ENCODE measurements at regions not wholly inside any gene's neighbourhood (a gene's known extent, or its start where the extent isn't known, plus 50 kb on each side); places are given as distances from the start of the nearest gene placed in this dataset.
"Not testable (repeated sequence)": the region's sequence is repeated elsewhere in the genome, so short reads cannot be mapped to it uniquely, and the experiment has no call there.

- Mint-ChIP-seq H3K4me1 (ENCODE audit: low read depth, unreplicated experiment) (no peaks in the 10 kb centered on the region), H3K9me3 (ENCODE audit: unreplicated experiment) (peaks cover 8% of the 10 kb centered on the region), H3K36me3 (ENCODE audit: low read depth, unreplicated experiment) (no peaks in the 10 kb centered on the region), H3K4me3 (ENCODE audit: unreplicated experiment) (no peak overlapping the region), H3K27me3 (ENCODE audit: low read depth, unreplicated experiment) (peaks cover 58% of the 10 kb centered on the region), H3K27ac (ENCODE audit: unreplicated experiment) (no peak overlapping the region)
- no peaks in the 10 kb centered on the region for H3K79me2 ChIP-seq (ENCODE audit: insufficient read depth, low read length)
- H3K36me3 ChIP-seq (ENCODE audit: insufficient read depth, low read length): no peaks in the 10 kb centered on the region
- peaks cover 2% of the 10 kb centered on the region for H3K9me3 ChIP-seq (ENCODE audit: insufficient read depth, low read depth, low read length)
- H3K4me3 ChIP-seq (ENCODE audit: insufficient read depth, low read depth, low read length): no peak overlapping the region
- H2AFZ ChIP-seq (ENCODE audit: low read depth, low read length): no peak overlapping the region
- H3K27me3 ChIP-seq (ENCODE audit: insufficient read depth, low read length): no peaks in the 10 kb centered on the region
- DNase-seq (ENCODE audit: low read depth): no peak
- H3K27ac ChIP-seq (ENCODE audit: low read depth, low read length): no peak overlapping the region
- no peak for TF ChIP-seq EZH2 (IDR thresholded peaks at IDR 0.05; ENCODE audit: insufficient read depth, low read length)
- TF ChIP-seq CTCF (IDR thresholded peaks at IDR 0.05; ENCODE audit: insufficient read depth, low read depth, low read length): no peak
- no peak overlapping the region for H3K9ac ChIP-seq (ENCODE audit: low read length)
- no peaks in the 10 kb centered on the region for H4K20me1 ChIP-seq (ENCODE audit: insufficient read depth, low read length)
- no peak overlapping the region for H3K4me2 ChIP-seq (ENCODE audit: low read length)
- H3K4me1 ChIP-seq (ENCODE audit: insufficient read depth, low read length): no peaks in the 10 kb centered on the region
- FAIRE-seq: no peak
These were observed 117.6 kb downstream of the TEX29 start for GRCh38 chr13:111437856-111438547.

DNA sequence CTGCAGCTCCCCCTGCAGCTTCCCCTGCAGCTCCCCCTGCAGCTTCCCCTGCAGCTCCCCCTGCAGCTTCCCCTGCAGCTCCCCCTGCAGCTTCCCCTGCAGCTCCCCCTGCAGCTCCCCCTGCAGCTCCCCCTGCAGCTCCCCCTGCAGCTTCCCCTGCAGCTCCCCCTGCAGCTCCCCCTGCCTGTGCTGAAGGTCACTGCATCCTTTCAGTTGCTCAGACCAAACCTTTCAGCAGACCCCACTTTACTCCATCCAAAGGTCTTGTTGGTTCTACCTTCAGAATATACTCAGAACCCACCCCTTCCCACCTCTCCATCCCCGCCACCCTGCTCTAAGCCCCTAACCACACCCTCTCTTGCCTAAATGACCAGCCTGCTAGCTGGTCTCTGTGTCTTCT, 120.0 kb downstream of the TEX29 start:
- not testable (repeated sequence) for H3K4me1 ChIP-seq (ENCODE audit: insufficient read depth, low read length); H3K4me3 ChIP-seq (ENCODE audit: insufficient read depth, low read depth, low read length); H4K20me1 ChIP-seq (ENCODE audit: insufficient read depth, low read length); DNase-seq (ENCODE audit: low read depth); H2AFZ ChIP-seq (ENCODE audit: low read depth, low read length); H3K27me3 ChIP-seq (ENCODE audit: insufficient read depth, low read length); H3K36me3 Mint-ChIP-seq (ENCODE audit: low read depth, unreplicated experiment); H3K4me3 Mint-ChIP-seq (ENCODE audit: unreplicated experiment); H3K4me1 Mint-ChIP-seq (ENCODE audit: low read depth, unreplicated experiment); H3K9me3 Mint-ChIP-seq (ENCODE audit: unreplicated experiment); FAIRE-seq; H3K36me3 ChIP-seq (ENCODE audit: insufficient read depth, low read length); H3K79me2 ChIP-seq (ENCODE audit: insufficient read depth, low read length); H3K9ac ChIP-seq (ENCODE audit: low read length); H3K4me2 ChIP-seq (ENCODE audit: low read length); H3K9me3 ChIP-seq (ENCODE audit: insufficient read depth, low read depth, low read length); H3K27ac Mint-ChIP-seq (ENCODE audit: unreplicated experiment); H3K27ac ChIP-seq (ENCODE audit: low read depth, low read length)
- H3K27me3 Mint-ChIP-seq (ENCODE audit: low read depth, unreplicated experiment): peaks cover 40% of the 10 kb centered on the region

- DNase-seq (ENCODE audit: low read depth): no peak
- Mint-ChIP-seq H3K27ac (ENCODE audit: unreplicated experiment) (no peak overlapping the region), H3K4me1 (ENCODE audit: low read depth, unreplicated experiment) (no peaks in the 10 kb centered on the region), H3K9me3 (ENCODE audit: unreplicated experiment) (peaks cover 15% of the 10 kb centered on the region), H3K36me3 (ENCODE audit: low read depth, unreplicated experiment) (no peaks in the 10 kb centered on the region), H3K4me3 (ENCODE audit: unreplicated experiment) (no peak overlapping the region), H3K27me3 (ENCODE audit: low read depth, unreplicated experiment) (peaks cover 31% of the 10 kb centered on the region)
- H2AFZ ChIP-seq (ENCODE audit: low read depth, low read length): no peak overlapping the region
- no peaks in the 10 kb centered on the region for H3K79me2 ChIP-seq (ENCODE audit: insufficient read depth, low read length)
- no peak overlapping the region for H3K4me2 ChIP-seq (ENCODE audit: low read length)
- peaks cover 5% of the 10 kb centered on the region for H3K9me3 ChIP-seq (ENCODE audit: insufficient read depth, low read depth, low read length)
- no peaks in the 10 kb centered on the region for H3K4me1 ChIP-seq (ENCODE audit: insufficient read depth, low read length)
- H4K20me1 ChIP-seq (ENCODE audit: insufficient read depth, low read length): no peaks in the 10 kb centered on the region
- FAIRE-seq: no peak
- H3K4me3 ChIP-seq (ENCODE audit: insufficient read depth, low read depth, low read length): no peak overlapping the region
- H3K27ac ChIP-seq (ENCODE audit: low read depth, low read length): no peak overlapping the region
- no peak for TF ChIP-seq CTCF (IDR thresholded peaks at IDR 0.05; ENCODE audit: insufficient read depth, low read depth, low read length)
- TF ChIP-seq EZH2 (IDR thresholded peaks at IDR 0.05; ENCODE audit: insufficient read depth, low read length): no peak
- no peak overlapping the region for H3K9ac ChIP-seq (ENCODE audit: low read length)
- no peaks in the 10 kb centered on the region for H3K36me3 ChIP-seq (ENCODE audit: insufficient read depth, low read length)
- H3K27me3 ChIP-seq (ENCODE audit: insufficient read depth, low read length): no peaks in the 10 kb centered on the region
These were observed 123.5 kb downstream of the TEX29 start for GRCh38 chr13:111443981-111444380.
